SIG-M5 treated with dmso at 0.1 percent for 504 hours (cell line): ENCODE measurements at regions not wholly inside any gene's neighbourhood (a gene's known extent, or its start where the extent isn't known, plus 50 kb on each side); places are given as distances from the start of the nearest gene placed in this dataset.

Source experiments
- DNase-seq: peaks from one replicate; lab custom pipeline; 2025; ENCODE audit not compliant: unreplicated experiment; lab: John Stamatoyannopoulos, UW

- no peak for DNase-seq
Measured at GRCh38 chr4:53697016-53697685, 105.9 kb upstream of the LNX1 start.

GRCh38 chr4:53695540-53696463 lies 104.5 kb upstream of the LNX1 start:
- DNase-seq: no peak

- no peak for DNase-seq
Measured at GRCh38 chr4:53694666-53695065, 103.4 kb upstream of the LNX1 start.

GRCh38 chr4:53693909-53694308 lies 102.6 kb upstream of the LNX1 start:
- no peak for DNase-seq

DNA sequence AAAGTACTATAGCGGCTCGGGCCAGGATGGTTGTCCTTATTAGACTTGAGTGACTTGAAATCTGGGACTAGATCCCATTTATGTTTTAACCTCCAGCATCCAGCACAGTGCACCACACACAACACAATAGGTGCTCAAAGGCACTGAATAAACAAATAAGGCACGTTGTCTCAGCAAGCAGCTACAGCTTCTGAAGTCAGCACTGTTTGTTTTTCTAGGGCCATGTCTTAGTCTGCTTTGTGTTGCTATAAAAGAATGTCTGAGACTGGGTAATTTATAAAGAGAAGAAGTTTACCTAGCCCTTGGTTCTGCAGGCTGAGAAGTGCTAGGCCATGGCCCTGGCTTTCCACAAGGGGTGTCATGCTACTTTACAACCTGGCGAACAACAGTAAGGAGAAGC lies 102.1 kb upstream of the LNX1 start:
- no peak for DNase-seq

GRCh38 chr4:53688186-53688790 lies 97.0 kb upstream of the LNX1 start:
- DNase-seq: peak; percentile 60

GRCh38 chr4:53686521-53686920 lies 95.2 kb upstream of the LNX1 start:
- no peak for DNase-seq

GRCh38 chr4:53684136-53685130 lies 93.1 kb upstream of the LNX1 start:
- no peak for DNase-seq

- no peak for DNase-seq
Measured at GRCh38 chr4:53682908-53683307, 91.6 kb upstream of the LNX1 start.

DNA sequence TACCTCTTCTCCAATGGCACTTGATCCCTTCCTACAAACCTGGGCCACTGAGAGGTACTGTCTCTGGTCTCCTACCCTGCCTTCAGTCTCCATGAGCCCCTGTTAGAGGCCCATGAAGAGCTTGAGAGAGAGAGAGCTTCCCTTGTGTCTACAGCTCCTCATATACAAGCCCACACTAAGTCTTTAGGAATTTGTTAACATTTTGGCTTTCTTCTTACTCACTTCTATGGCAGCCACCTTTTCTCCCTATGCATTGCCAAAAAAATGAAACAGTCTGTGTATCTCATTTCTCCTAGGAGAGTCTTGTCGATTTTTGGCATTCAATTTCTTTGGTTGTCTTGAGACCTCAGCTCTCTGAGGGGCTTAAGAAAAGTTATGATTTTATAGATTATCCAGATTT lies 90.9 kb upstream of the LNX1 start:
- no peak for DNase-seq

DNA sequence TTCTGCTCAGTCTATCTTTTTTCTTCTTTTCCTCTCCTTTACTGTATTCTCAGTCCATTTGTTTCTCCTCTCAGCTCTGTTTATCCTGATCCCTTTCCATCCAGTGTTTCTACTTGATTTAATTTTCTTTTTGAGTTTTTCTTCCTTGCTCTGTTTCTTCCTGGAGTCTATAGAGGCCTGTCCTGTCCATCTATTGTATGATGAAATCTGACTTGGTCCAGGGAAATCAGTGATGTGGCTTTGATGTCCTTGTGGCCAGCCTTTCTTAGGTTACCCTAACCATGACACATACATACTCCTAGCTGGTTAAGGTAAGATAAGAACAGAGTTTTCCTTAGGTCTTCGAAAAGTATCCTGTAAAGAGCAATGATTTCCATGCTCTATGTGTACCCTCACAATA lies 89.3 kb upstream of the LNX1 start:
- no peak for DNase-seq

DNA sequence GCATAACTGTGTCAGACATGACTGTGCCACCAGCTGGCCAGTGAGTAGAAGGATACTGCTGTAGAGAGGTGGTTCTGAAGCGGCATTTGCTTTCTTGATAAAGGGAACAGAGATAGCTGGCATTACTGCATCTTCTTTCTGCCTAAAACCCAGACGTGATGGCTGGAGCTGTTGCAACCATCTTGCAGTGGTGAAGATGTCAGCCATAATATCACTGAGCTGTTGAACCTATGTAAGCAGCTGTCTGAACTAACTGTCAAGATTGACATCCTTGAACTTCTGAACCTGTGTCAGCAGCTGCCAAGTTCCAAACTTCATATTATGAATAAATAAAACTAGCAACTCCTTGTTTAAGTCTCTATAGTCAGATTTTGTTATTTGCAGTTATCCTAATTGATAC lies 88.9 kb upstream of the LNX1 start:
- DNase-seq: no peak

GRCh38 chr4:53676402-53676871 lies 85.2 kb upstream of the LNX1 start:
- peak; percentile 86 for DNase-seq

DNA sequence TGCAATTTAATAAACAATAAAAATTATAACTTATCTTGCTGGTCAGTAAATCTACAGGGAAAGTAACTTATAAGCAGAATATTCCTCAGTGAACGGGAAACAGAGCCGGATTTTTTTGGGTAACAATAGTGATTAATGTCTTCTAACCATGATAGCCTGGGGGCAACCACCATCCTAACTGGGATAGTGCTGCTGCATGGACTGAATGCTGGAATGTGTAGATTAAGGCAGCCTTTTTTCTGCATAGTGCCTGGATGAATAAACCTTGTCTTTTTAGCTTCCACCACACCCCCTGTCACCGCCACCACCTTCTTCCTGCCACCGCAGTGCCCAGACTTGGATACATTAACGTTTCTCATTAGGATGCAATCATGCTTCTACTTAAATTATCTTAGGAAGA lies 83.6 kb upstream of the LNX1 start:
- DNase-seq: no peak

- DNase-seq: no peak
Measured at GRCh38 chr4:53672873-53673272, 81.6 kb upstream of the LNX1 start.

DNA sequence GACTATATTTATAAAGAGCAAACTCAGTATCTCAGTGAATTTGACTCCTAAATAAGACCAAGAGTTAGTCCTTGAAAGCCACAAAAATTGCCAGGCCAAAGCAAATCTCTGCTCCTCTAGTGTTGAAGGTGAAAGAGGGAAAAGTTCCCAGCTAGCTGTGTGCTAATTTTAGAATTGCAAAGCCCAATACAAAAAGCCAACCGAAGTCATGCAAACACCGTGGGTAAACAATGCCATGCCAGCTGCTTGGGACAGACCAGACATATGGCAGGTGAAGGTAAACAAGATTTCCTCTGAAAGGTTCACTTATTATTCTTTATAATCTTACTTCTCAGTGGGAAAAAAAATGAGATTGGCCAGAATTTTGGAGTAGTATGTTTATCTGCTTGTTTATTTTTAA lies 80.5 kb upstream of the LNX1 start:
- no peak for DNase-seq

DNA sequence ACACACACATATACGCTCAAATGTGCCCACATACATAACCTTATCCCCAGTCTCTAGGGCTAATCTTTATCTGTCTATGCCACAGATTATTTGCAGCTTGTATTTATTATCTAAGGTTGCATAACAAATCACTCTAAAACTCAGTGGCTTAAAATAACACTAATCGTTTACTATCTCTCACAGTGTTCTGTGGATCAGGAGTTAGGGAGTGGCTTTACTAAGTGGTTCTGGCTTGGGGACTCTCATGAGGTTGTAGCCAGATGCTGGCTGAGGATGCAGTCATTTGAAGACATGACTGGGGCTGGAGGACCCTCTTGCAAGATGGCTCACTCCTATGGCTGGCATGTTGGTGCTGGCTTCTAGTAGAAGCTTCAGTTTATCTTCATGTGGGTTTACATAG lies 68.5 kb upstream of the LNX1 start:
- DNase-seq: no peak

GRCh38 chr4:53659112-53659511 lies 67.8 kb upstream of the LNX1 start:
- no peak for DNase-seq

DNA sequence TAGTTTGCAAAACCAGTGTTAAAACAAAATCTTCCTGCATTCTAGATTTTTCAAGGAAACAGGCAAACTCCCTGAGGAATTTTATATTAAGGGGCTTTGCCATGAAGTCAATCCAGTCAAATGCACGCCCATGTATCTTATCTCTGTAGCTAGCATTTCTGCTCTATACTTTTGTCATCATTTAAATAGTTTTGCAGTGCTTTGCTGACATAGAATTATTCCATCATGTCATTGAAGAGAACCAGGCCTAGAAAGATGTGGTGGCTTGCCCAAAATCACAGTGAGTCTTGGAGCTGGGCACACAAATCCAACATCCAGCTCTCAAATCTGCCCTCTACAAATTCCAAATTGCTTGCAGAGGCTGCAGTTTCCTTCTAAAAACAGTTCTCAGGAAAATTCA lies 66.7 kb upstream of the LNX1 start:
- no peak for DNase-seq

DNA sequence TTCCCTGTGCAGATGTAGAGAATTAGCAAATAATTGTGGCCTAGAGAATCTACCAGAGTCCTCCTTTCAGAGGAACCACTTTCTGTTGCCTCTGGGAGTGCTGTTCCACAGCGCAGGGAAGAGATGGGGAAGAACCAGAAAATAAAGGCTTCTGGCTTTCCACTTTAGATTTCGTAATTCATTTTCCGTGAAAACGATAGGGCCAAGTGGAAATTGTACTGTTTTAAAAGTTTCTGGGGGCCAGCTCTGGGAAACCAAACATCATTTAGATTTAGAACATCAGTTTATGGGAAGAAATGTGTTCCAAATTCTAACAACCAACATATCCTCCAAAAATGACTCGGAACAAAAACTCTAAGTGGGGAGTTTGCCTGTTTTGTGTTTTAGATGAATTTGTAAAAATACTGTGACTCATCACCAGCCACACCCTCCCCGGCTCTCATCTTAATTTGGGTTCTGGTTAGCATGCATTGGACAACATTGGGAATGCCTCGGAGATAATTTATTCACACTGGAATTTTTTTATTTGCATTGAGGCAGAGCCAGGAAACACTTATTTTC lies 65.2 kb upstream of the LNX1 start:
- DNase-seq: no peak
